B cell (primary cell): ENCODE measurements at regions not wholly inside any gene's neighbourhood (a gene's known extent, or its start where the extent isn't known, plus 50 kb on each side); places are given as distances from the start of the nearest gene placed in this dataset.

Experiments used
- EZH2 ChIP-seq: IDR thresholded peaks from 2 replicates; pipeline ENCODE4 v1.6.1; 2012; ENCODE audit warnings: borderline replicate concordance, low read depth, mild to moderate bottlenecking, moderate library complexity, low read length; ENCODE audit not compliant: insufficient read depth, poor library complexity, severe bottlenecking
- TF ChIP-seq, protein P1 (sequence below): fragments of 200-600 bp; IDR thresholded peaks from one replicate; pipeline ENCODE4 v1.8.0; 2022; ENCODE audit warnings: antibody characterized with exemption, mild to moderate bottlenecking

GRCh38 chr6:14472986-14473337 lies 355.4 kb downstream of the CD83 start:
- TF ChIP-seq, protein P1, sequence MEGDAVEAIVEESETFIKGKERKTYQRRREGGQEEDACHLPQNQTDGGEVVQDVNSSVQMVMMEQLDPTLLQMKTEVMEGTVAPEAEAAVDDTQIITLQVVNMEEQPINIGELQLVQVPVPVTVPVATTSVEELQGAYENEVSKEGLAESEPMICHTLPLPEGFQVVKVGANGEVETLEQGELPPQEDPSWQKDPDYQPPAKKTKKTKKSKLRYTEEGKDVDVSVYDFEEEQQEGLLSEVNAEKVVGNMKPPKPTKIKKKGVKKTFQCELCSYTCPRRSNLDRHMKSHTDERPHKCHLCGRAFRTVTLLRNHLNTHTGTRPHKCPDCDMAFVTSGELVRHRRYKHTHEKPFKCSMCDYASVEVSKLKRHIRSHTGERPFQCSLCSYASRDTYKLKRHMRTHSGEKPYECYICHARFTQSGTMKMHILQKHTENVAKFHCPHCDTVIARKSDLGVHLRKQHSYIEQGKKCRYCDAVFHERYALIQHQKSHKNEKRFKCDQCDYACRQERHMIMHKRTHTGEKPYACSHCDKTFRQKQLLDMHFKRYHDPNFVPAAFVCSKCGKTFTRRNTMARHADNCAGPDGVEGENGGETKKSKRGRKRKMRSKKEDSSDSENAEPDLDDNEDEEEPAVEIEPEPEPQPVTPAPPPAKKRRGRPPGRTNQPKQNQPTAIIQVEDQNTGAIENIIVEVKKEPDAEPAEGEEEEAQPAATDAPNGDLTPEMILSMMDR: no peak
- TF ChIP-seq EZH2: no peak
